ENCODE measurements at regions not wholly inside any gene's neighbourhood (a gene's known extent, or its start where the extent isn't known, plus 50 kb on each side); places are given as distances from the start of the nearest gene placed in this dataset.

- FAIRE-seq (no peak), DNase-seq (ENCODE audit: insufficient read length, low spot score) (no peak)
- no peak for TF ChIP-seq CTCF (IDR thresholded peaks at IDR 0.05; ENCODE audit: insufficient read depth, missing control alignments)
Observed at GRCh38 chr14:39621678-39622077, 189.4 kb upstream of the FBXO33 start.

DNA sequence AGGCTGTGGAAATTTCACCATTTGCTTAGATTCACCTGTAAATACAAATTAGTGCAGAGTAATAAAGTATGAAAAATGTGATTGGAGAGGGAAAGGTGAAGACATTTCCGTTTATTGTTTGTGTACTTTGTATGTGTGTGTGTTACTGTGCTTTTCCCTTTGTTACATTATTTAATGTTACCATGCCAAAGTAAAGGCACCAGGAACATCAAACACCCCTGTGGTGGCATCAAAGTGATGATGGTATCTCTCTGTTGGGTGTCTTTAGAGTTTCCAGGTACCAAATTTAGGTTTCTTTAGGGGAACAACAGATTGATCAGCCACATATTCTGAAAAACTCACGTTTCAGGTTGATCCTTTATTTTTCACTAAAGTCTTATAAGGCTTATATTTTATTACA is 189.0 kb upstream of the FBXO33 start:
- DNase-seq (ENCODE audit: insufficient read length, low spot score): no peak
- no peak for FAIRE-seq
- no peak for TF ChIP-seq CTCF (IDR thresholded peaks at IDR 0.05; ENCODE audit: insufficient read depth, missing control alignments)

DNA sequence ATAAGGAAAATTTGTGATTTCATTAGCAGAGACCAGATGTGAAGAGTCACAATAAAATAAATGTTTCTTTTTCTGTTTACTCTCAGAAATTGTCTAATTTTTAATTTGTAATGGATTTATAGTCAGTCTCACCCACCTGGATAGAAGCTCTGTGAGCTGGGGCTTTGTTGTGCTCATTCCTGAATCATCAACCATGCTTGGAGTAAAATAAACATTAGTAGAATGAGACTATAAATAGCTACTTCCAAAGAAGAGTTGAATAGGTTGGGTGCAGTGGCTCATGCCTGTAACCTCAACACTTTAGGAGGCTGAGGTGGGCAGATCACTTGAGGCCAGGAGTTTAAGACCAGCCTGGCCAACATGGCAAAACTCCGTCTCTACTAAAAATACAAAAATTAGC is 185.3 kb upstream of the FBXO33 start:
- TF ChIP-seq CTCF (IDR thresholded peaks at IDR 0.05; ENCODE audit: insufficient read depth, missing control alignments): no peak
- DNase-seq (ENCODE audit: insufficient read length, low spot score): no peak
- no peak for FAIRE-seq

GRCh38 chr14:39615352-39615751 is 183.1 kb upstream of the FBXO33 start:
- no peak for DNase-seq (ENCODE audit: insufficient read length, low spot score)
- FAIRE-seq: no peak
- no peak for TF ChIP-seq CTCF (IDR thresholded peaks at IDR 0.05; ENCODE audit: insufficient read depth, missing control alignments)

DNA sequence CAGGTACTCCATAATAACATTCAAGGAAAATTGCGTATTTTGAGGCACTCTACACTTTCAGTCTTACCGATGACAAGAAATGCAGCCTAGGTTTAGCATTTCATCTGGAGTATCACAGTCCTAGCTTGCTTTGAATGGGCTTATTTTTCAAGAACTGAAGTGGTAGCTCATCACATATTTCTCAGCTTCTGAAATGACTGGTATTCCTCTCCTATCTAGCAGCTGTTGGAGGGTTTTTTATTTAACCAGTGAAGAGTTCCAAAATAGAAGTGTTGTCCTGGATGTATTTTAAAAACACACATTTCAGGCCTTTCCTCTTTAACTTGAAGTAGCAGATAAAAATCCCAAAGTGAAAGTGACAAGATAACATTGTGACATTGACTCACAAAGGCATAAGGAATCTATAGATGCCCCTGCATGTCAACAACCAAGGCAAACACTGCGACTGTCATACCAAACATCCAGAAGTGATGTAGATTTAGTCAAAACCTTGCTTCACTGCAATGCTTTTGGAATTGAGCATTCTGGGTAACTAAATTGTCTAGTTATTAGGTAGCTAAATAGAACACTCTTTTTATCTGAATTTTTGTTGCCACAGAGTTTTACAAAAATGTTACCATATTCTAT is 182.2 kb upstream of the FBXO33 start:
- FAIRE-seq (no peak), DNase-seq (ENCODE audit: insufficient read length, low spot score) (no peak)
- no peak for TF ChIP-seq CTCF (IDR thresholded peaks at IDR 0.05; ENCODE audit: insufficient read depth, missing control alignments)

GRCh38 chr14:39609119-39609518 is 176.9 kb upstream of the FBXO33 start:
- no peak for TF ChIP-seq CTCF (IDR thresholded peaks at IDR 0.05; ENCODE audit: insufficient read depth, missing control alignments)
- DNase-seq (ENCODE audit: insufficient read length, low spot score) (no peak), FAIRE-seq (no peak)

DNA sequence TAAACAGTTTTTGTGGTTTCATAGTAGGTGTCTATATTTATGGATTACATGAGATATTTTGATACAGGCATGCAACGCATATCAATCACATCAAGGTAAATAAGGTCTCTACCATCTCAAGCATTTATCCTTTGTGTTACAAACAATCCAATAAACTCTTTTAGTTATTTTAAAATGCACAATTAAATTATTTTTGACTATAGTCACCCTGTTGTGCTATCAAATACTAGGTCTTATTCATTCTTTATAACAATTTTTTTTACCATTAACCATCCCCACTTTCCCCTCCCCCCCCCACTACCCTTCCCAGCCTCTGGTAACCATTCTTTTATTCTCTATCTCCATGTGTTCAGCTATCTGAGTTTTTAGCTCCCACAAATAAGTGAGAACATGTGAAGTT is 175.7 kb upstream of the FBXO33 start:
- no peak for TF ChIP-seq CTCF (IDR thresholded peaks at IDR 0.05; ENCODE audit: insufficient read depth, missing control alignments)
- DNase-seq (ENCODE audit: insufficient read length, low spot score): no peak
- FAIRE-seq: no peak
